Dermis microvascular lymphatic vessel endothelial cell (primary cell): ENCODE measurements at regions not wholly inside any gene's neighbourhood (a gene's known extent, or its start where the extent isn't known, plus 50 kb on each side); places are given as distances from the start of the nearest gene placed in this dataset.

Experiments used
- DNase-seq, 2 donors: peaks; one replicate each; pipeline versions ENCODE4 v3.0.0 to v3.0.0-alpha.2; 2010; ENCODE audit warnings: low read depth in 2 of 2

DNA sequence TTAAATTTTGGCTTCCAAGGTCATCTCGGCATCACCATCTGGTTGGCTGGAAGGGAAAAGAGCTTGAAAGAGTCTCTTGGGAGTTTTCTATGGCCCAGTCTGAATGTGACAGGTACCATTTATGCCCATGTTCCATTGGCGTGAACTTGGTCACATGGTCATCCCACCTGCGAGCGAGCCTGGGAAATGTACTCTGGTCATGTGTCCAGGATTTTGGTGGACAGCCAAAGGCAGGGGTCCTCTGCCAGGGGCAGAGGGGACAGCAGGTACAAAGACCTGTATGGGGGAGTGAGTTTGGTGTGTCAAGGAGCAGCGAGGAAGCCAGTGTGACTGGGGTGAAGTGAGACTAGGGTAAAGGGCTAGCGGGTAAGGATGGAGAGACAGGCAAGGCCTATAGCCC is 112.6 kb downstream of the CDC5L start:
- DNase-seq, result no peak

DNA sequence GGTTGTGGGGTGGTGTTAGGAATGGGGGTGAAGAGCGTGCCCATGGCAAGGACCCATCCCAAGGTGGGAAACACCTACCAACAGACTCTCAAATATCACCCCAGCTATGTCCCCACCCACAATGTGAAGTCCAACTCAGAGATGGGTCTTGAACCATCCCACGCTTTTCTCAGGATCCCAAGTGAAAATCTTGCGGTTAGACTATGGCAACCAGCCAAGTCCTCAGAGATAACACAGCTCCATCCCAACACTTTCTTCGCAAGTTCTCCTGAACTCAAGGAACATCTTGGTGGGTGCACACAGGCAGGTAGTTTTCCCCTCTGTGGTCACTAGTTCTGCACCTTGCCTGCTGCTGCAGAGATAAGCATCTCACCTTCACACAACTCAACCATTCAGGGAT is 116.0 kb downstream of the CDC5L start:
- DNase-seq, result no peak

DNA sequence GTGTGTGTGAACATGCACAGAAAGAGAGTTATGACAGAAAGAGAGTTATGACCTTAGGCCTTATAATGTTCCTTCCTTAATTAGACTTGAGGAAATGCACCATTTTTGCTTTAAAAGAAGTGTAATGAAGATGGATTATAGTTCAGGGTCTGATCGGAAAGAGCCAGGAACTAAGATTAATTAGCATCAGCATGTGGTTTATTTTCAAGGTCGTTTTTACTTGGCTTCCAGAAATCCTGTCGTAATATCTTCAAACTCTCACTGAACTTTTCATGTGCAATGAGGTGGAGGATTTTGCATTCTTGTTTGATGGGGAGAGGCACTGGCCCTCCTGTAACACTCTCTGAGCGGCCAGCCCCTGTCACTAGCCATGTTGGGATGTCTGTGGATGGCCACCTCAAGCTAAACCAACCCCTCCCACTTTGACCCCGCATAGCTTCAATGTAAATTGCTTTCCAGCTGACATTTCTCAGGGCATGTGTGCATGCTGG is 116.8 kb downstream of the CDC5L start:
- DNase-seq, result no peak

DNA sequence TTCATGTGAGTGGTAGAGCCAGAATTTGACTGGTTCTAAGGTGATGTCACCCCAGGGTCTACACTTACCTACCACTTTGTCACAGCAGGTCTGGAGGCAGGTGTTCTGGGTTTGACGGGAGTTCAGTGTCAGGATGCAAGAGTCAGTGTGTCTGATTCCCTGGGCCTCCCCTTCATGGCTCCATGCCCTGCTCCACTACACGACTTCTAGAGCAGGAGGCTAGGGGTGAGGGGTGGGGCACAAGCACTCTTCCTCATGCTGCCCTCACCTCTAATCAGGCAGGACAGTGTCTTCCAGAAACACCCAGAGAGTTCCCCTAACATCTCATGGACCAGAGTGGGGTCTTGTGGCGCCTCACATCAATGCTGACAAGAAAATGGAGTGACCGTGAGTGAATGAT is 118.2 kb downstream of the CDC5L start:
- no peak for DNase-seq

DNA sequence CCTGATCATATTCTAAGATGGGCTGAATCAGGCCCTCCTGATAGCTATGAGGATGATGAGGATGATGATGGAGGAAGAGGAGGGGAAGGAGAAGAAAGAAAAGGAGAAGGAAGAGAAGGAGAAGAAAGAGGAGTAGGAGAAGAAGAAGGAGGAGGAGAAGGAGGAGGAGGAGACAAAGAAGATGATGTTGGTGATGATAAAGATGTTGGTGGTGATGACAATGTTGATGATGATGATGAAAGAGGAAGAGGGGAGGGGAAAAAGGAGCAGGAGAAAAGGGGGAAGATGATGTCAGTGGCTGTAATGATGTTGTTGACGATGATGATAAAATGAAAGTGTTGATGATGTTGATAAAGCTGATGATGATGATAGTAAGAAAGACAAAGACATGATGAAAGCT is 119.5 kb downstream of the CDC5L start:
- no peak for DNase-seq

DNA sequence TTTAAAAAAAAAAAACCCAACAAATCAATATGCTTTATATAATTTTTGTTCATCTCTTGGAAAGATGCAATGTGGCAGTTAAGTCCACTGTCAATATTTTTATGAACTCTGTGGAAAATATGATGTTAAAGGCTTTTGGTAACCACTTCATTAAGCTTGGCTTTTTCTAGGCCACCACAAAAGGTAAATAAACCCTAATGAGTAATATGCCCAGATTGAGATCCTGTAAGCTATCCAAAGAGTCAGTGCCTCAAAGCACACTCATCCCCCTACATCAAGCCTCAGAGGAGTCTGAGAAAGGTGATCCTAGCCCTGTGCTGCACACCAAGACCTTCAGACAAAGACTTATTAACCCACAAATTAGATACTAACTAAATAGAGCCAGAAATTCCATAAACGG is 121.1 kb downstream of the CDC5L start:
- DNase-seq, result no peak

DNA sequence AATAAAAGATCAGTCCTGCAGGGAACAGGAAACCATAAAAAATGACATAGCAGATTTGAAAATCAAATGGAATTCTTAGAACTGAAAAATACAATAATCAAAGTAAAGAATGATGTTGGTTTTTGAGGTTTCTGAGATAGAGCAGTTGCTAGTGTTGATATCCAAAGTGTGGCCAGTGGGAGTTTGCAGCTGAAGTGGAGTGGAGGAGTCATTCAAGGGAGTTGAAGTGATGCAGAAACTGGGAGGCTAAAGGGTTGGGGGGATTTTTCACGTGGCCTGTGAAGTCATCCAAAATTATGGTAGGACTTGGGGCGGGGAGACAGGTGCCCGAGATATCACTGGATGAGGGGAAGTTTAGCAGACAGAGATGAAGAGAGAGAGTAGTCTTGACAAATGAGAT is 123.6 kb downstream of the CDC5L start:
- DNase-seq, result no peak

DNA sequence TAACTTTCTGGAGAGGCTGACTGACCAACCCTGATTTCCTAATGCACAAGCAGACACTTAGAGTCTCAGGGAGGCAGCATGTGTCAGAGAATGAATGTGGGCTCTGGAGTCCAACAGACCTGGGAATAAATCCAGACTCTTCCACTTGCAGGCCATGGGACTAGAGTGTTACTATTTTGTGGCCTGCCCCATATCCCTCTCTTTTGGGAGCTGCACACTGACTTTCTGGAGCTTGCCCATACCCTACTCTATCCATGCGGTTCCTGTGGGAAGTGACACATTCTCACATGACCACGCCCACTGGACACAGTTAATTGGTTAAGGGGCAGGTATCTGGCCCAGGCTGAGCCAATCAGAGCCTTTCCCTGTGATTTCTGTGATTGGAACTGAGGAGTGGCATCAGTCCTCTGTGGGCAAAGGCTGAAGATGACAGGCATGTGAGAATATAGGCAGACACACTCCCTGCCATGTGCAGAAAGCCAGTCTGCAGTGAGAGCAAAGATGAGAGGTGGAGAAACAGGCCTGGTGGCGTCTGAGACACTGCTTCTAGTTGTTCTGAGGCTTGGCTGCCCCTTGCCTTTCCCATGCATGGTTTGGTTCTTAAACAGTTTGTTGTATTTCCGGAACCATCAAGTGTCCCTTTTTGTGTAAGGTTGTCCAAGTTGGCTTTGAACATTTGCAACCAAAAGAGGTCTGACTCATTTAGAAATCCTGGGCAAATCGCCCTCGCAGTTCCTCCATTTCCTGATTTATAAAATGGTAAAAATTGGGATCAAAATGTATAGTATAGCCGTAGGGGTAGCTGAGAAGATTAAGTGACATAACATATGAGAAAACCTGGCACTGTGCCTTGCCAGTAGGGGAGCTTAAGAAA is 125.6 kb downstream of the CDC5L start:
- peak in 1 of 2 donors; percentile 36 for DNase-seq

DNA sequence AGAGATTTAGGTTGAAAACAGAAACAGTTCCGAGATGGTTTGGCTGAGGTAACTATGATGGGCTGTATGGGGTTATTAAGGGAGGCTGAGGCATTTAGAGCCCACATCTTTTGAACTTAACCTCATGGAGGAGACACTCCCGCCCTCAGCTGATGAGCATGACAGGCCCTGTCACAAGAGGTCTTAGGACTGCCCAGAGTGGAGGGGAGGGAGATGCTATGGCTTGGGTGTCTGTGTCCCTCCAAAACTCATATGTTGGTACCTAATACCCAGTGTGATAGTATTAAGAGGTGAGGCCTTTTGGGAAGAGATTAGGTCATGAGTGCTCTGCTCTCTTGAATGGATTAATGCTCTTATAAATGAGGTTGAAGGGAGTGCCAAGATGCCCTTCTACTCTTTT is 126.6 kb downstream of the CDC5L start:
- no peak for DNase-seq

DNA sequence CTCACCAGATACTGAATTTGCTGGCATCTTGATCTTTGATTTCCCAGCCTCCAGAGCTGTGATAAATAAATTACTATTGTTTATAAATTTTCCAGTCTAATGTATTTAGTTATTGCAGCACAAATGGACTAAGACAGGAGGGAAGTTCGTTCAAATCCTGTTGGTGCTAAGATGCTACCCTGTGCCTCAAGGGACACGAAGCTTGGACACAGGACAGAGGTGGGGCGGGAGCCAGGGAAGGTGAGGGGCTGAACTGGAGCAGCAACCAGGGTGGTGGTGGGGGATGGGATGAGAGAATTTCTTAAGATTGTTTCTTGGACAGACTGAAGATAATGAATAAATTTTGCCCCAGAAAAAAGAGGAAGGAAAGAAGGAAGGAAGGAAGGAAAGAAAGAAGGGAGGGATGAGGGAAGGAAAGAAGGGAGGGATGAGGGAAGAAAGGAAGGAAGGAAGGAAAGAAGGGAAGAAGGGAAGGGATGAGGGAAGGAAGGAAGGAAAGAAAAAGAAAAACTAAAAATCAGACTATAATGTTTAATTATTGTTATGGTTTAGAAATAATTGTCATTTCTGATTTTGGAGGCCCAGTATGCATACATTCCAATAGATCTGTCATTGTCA is 127.2 kb downstream of the CDC5L start:
- DNase-seq, result no peak

DNA sequence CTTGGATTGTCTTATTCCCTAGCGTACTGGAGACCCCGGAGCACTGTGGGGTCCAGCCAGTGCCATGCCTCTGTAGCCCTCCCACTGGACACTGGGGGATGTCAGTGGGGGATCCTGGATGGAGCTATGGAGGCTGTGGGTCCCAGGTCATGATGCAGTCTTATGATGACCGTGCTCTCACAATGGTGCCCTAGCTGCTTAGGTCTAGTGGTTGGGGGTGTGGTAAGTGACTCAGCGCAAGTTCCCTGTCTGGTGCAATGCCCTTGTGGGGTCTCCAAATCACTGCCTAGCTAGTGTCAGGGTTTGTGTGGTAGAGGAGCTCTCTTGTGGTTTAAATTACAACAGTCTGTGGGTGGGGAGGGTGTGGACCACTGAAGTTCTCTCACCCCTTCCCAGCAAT is 135.4 kb downstream of the CDC5L start:
- no peak for DNase-seq

DNA sequence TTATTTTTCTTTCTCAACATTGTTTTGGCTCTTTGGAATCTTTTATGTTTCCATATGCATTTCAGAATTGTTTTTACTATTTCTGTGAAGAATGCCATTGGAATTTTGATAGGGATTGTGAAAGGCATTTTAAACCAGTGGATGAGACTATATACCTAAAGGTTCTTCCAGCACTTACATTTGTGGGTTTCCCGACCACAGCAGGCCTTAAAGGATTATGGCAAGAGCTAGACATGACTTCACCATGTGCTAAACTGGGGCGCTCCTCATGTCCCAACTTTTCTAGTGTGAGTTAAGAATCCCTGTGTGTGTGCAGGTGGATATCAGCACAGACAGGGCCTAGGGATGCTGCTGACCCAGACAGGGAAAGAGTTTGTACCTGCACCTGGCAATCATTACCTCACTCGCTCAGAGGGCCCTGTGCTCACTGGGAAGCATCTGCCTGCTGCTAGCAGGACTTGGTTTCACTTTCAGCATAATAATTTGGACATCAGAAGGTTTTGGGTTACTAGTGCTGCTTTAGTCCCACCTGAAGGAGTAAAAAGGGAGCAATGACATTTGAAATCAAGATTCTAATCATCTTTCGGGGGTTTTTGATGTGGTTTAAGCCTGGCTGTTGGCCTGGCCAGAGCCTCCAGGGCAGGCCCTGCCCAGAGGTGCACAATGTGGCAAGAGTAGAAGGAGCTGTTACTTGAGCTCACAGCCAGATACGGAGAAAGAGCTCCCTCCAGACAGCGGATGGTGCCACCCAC is 137.1 kb downstream of the CDC5L start:
- DNase-seq, result no peak

DNA sequence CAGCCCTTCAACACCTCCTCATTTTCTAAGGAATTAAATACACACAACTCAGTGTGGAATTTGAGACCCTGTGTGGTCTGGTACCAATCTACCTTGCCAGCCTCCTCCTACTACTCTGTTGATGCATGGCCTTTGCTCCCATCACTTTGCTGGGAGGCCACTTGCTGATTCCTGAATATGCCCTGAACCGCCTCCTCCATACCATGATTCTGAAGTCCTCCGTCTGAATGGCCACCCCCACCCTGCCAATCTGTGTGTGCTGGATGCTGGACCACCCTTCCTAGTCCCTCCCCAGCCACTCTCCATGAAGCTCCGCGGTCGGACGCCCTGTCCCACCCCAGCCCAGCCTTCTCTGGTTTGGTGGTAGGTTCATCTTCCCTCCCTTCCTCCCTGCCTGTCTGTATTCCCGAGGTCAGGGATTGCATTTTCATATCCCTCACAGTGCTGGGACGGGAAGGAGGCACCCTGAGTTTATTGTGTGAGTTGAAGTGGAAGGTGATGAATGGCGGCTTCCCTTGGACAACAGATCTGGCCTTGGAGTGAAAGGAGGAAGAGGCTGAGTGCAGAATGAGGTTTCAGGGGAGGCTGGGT is 138.3 kb downstream of the CDC5L start:
- no peak for DNase-seq

DNA sequence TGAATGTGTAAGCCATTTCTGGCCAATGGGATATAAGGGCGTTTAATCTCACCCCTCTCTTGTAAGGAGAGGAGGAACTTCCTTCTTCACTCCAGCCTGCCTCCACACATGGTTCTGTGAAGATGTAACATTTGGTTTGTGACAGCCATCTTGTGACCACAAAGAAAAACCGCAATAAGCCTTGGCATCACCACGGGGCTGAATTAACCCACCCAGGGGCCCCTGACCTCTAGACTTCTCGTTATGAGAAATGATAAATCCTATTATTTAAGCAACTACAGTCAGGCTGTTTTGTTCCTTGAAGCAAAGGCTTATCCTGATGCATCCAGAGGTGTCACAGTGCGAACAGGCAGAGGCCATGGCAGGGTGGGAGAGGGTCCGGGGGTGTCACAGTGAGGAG is 139.7 kb downstream of the CDC5L start:
- DNase-seq, result no peak

DNA sequence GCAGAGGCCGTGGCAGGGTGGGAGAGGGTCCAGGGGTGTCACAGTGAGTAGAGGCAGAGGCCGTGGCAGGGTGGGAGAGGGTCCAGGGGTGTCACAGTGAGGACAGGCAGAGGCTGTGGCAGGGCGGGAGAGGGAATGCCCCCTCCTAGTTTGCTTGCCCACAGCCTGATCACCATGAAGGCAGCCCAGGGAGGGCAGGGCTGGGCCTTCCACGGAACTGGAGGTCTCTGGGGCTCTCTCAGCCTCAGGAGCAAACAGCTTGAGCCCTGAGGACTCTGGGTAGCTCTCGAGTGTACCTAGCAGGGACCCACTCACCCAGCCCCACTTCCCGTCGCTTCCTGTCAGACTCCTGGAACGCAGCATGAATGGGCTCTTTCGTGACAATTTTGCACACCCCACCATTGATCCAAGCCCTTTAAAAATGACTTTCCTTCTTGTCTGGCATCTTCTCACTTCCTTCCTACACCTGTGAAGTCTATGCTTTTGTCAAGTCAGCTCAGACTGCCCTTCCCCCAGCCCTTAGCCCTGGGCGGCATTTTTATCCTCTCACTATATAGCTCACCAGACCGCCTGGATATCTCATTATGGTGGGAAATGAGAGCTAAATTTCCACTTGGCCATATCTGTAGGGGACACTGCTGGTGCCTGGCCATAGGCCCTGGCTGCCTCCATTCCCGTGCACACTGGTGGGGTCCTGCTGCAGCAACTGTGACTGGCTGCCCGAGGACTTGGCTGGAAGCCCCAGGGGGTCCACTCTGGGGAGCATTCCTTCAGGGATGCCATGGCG is 140.3 kb downstream of the CDC5L start:
- DNase-seq, result no peak

DNA sequence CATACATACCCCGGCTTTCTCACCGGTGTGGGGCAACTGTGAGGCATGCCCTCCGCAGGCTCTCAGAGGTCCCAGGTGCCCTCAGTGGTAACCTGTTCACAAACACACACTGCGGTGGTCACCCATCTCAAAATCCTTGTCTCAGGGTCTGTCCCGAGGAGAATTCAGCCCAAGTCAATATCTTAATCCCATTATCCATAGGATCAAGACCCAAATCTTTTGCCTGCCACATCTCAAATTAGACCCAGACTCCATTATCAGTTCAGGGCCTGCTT is 140.8 kb downstream of the CDC5L start:
- no peak for DNase-seq

DNA sequence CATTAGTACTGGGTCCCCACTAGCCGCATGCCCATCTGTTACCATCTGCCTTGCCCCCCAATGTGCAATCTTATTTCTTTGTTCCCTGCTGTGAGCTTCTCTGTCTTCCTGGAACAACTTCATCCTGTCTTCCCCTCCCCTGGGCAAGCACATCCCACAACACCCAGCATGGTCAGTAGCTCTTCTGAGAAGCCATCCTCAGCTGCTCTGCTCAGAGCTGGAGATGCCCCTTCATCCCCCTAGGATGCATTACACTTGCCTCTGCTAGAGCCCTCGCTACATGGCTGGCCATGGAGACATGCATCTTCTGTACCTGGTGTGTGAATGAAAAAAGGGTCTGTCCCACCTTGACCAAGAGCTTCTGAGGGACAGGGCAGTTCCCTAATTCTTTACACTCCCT is 141.2 kb downstream of the CDC5L start:
- DNase-seq, result no peak

DNA sequence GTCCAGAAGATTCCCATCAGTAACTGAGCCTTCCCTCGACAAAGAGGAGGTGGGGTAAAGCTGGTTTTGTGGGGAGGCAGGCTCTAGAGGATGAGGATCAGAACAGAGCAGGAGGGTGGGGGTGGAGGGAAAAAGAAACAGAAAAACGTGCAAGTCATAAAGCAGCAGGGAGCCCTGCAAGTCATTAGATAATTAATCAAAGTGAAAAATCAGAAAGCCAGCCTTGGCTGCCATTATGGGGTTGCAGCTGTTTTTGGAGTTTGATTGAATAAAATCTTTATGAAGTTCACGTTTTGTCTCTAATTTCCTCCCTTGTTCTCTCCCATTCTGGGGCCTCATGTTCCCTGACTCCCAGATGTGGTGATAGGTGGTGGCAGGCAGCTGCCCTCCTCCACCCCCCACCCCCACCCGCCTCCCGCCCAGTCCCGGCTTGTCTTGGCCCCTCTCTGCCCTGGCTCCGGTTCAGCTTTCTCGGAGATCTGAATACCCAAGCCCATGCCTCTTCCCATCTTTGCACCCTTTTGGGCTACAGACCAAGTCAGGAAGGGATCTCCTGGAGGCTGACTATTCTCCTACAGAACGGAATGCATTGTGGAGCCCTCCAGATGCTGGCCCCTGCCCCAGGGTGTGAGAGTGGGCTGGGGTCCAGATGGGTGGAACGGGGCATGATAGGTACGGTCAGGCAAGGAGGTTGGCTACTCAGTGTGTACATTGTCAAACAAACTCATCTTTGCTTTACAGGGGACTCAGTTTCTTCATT is 141.8 kb downstream of the CDC5L start:
- DNase-seq, result no peak

DNA sequence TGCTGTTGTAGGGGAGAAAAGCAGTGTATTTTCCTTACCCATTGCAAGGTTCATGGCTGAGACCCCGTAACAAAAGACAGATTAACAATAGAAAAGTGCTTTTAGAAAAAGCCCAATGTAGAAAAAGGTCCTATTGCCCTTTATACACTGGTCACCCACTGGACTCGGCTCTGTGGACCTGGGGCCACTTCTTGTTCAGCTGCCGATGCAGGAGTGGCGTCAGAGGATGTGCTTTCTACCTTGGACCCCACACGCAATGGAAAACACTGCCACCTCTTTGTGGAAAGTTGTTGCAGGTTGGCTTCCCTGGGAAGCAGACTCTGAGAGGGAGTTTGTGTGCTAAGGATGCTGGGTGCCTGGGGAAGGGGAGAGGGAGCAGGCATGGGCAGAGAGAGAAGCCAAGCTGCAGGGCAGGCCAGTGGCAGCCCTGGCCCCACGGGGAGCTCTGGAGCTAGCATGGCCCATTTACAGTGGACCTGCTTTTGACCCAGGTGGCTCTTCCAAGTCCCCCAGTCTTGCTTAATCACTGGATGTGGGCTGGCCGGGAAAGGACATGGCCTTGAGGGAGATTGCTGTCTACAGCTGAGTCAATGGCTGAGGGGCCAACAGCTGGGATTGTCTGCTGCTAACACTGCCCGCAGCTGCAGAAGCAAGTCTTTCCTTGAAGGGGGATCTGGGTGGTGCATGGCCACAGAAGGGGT is 142.9 kb downstream of the CDC5L start:
- DNase-seq, result no peak

DNA sequence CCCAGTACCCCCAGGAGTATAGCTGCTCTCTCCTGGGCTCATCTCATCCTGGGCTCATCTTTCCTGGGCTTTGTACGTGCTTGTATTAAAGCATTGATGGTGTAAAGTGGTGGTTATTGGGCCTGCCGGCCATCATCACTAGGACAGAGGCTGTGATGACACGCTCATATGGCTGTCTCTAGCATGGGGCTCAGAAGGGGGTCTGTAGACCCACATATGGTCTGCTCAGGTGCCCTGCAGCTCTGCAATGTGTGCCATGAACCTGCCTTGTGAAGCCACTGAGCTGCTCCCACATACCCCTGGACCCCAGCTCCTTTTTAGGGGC is 143.4 kb downstream of the CDC5L start:
- no peak for DNase-seq
